22Rv1 (cell line): ENCODE measurements at regions not wholly inside any gene's neighbourhood (a gene's known extent, or its start where the extent isn't known, plus 50 kb on each side); places are given as distances from the start of the nearest gene placed in this dataset.

Experiments
- CTCF ChIP-seq: fragments of 450-650 bp; IDR thresholded peaks from 2 replicates; pipeline ENCODE4 v1.5.1; 2017; ENCODE audit warnings: mild to moderate bottlenecking
- ZFX ChIP-seq: fragments of 450-650 bp; IDR thresholded peaks from 2 replicates; pipeline ENCODE4 v1.6.1; 2017; ENCODE audit warnings: antibody characterized with exemption, borderline replicate concordance

GRCh38 chr7:113379746-113380145 is 261.4 kb upstream of the SMIM30 start:
- TF ChIP-seq CTCF (no peak), ZFX (no peak)
